Bronchial epithelial cell (primary cell): ENCODE measurements at regions not wholly inside any gene's neighbourhood (a gene's known extent, or its start where the extent isn't known, plus 50 kb on each side); places are given as distances from the start of the nearest gene placed in this dataset.
A peak's percentile ranks its signal among the peaks of the same experiment; 100 is the strongest.

ENCODE experiments used
- DNase-seq: peaks from one replicate; pipeline ENCODE4 v3.0.0-alpha.2; 2010; ENCODE audit warnings: low read depth
- FAIRE-seq: peaks from 2 replicates; lab custom pipeline; 2011; peaks lifted over from hg19 to GRCh38; lab: Jason Lieb, UNC
- H3K27me3 ChIP-seq: 2 replicates; pipeline ENCODE4 v1.5.1; 2011; ENCODE audit warnings: low read length; ENCODE audit not compliant: control insufficient read depth, insufficient read depth
- H3K36me3 ChIP-seq: 2 replicates; pipeline ENCODE4 v1.5.1; 2011; ENCODE audit warnings: low read length; ENCODE audit not compliant: control insufficient read depth, insufficient read depth
- H3K4me3 ChIP-seq: 2 replicates; pipeline ENCODE4 v1.5.1; 2011; ENCODE audit warnings: mild to moderate bottlenecking, low read depth, low read length, control low read depth
- CTCF ChIP-seq: IDR thresholded peaks from 2 replicates; pipeline ENCODE4 v1.5.1; 2011; ENCODE audit warnings: mild to moderate bottlenecking, moderate library complexity, low read length, control low read depth, inconsistent platforms; ENCODE audit not compliant: insufficient read depth, severe bottlenecking

- FAIRE-seq = no peak
- no peaks in the 10 kb centered on the region for H3K27me3 ChIP-seq
- H3K36me3 ChIP-seq = no peaks in the 10 kb centered on the region
Observed at GRCh38 chr15:39056357-39056756, 491.7 kb upstream of the RASGRP1 start.

GRCh38 chr15:39058351-39059131 lies 493.9 kb upstream of the RASGRP1 start:
- TF ChIP-seq CTCF = no peak
- no peak for FAIRE-seq
- Histone ChIP-seq H3K36me3 (no peaks in the 10 kb centered on the region), H3K27me3 (no peaks in the 10 kb centered on the region), H3K4me3 (no peak overlapping the region)
- DNase-seq = no peak

More at GRCh38 chr15:39056357-39056756, 491.7 kb upstream of the RASGRP1 start:
- H3K4me3 ChIP-seq = no peak overlapping the region
- TF ChIP-seq CTCF = no peak
- DNase-seq = no peak

DNA sequence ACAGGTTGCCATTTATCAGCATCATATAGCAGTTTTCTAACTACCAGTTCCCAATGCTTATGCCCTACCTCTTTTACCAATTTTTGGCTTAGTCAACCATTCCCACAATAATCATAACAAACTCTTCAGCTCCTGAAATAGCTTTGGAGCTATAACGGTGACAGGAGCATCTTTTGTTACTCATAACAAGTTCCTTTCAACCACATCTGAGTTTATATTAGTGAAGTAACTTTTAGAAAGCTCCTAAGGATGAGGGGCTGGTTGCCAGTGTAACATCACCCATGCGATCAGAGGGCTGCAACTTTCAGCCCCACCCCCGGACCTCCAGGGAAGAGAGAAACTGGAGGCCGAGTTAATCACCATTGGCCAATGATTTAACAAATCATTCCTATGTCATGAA lies 495.3 kb upstream of the RASGRP1 start:
- H3K27me3 ChIP-seq = no peaks in the 10 kb centered on the region
- H3K4me3 ChIP-seq = no peak overlapping the region
- DNase-seq (no peak), FAIRE-seq (no peak)
- TF ChIP-seq CTCF = no peak
- H3K36me3 ChIP-seq = no peaks in the 10 kb centered on the region

- no peak for TF ChIP-seq CTCF
- FAIRE-seq (no peak), DNase-seq (no peak)
- H3K27me3 ChIP-seq = no peaks in the 10 kb centered on the region
- no peaks in the 10 kb centered on the region for H3K36me3 ChIP-seq
- H3K4me3 ChIP-seq = no peak overlapping the region
Observed at GRCh38 chr15:39061952-39062464, 497.4 kb upstream of the RASGRP1 start.

GRCh38 chr15:39066677-39067076 lies 502.1 kb upstream of the RASGRP1 start:
- DNase-seq (peak; percentile 12), FAIRE-seq (no peak)
- no peak overlapping the region for H3K4me3 ChIP-seq
- no peaks in the 10 kb centered on the region for H3K27me3 ChIP-seq
- no peak for TF ChIP-seq CTCF
- H3K36me3 ChIP-seq = no peaks in the 10 kb centered on the region
